Smooth muscle cell (in vitro differentiated cells): ENCODE measurements at regions not wholly inside any gene's neighbourhood (a gene's known extent, or its start where the extent isn't known, plus 50 kb on each side); places are given as distances from the start of the nearest gene placed in this dataset.

Experiments used
- DNase-seq: peaks from one replicate; lab custom pipeline; 2025; ENCODE audit not compliant: unreplicated experiment; lab: John Stamatoyannopoulos, UW
- H2AFZ ChIP-seq: fragments of 200-600 bp; sonication (generic); 2 replicates; pipeline ENCODE4 v1.6.0; 2016; ENCODE audit warnings: antibody characterized with exemption, low read depth, mild to moderate bottlenecking
- H3F3A ChIP-seq: fragments of 200-600 bp; sonication (generic); 2 replicates; pipeline ENCODE4 v1.6.0; 2017; ENCODE audit warnings: antibody characterized with exemption, low read depth
- H3K27ac ChIP-seq: fragments of 200-600 bp; sonication (generic); 2 replicates; pipeline ENCODE4 v1.5.1; 2016; ENCODE audit warnings: low read depth, mild to moderate bottlenecking
- H3K27me3 ChIP-seq: fragments of 200-600 bp; sonication (generic); 2 replicates; pipeline ENCODE4 v1.6.1; 2016; ENCODE audit warnings: low read depth, mild to moderate bottlenecking
- H3K36me3 ChIP-seq: fragments of 200-600 bp; sonication (generic); 2 replicates; pipeline ENCODE4 v1.5.1; 2016; ENCODE audit warnings: low read depth
- H3K4me1 ChIP-seq: fragments of 200-600 bp; sonication (generic); 2 replicates; pipeline ENCODE4 v1.5.1; 2016; ENCODE audit warnings: low read depth
- H3K4me2 ChIP-seq: fragments of 200-600 bp; sonication (generic); 2 replicates; pipeline ENCODE4 v1.6.0; 2016; ENCODE audit warnings: mild to moderate bottlenecking
- H3K4me3 ChIP-seq: fragments of 200-600 bp; sonication (generic); 2 replicates; pipeline ENCODE4 v1.5.1; 2016; ENCODE audit warnings: mild to moderate bottlenecking
- H3K79me2 ChIP-seq: fragments of 200-600 bp; sonication (generic); 2 replicates; pipeline ENCODE4 v1.6.0; 2016; ENCODE audit warnings: low read depth, mild to moderate bottlenecking
- H3K9ac ChIP-seq: fragments of 200-600 bp; sonication (generic); 2 replicates; pipeline ENCODE4 v1.6.0; 2016; ENCODE audit warnings: low read depth
- H3K9me3 ChIP-seq: fragments of 200-600 bp; sonication (generic); replicated peaks from 2 replicates; pipeline ENCODE4 v1.5.1; 2016; ENCODE audit warnings: low read depth
- H4K20me1 ChIP-seq: fragments of 200-600 bp; sonication (generic); 2 replicates; pipeline ENCODE4 v1.6.0; 2016; ENCODE audit warnings: low read depth
- CTCF ChIP-seq: fragments of 200-600 bp; sonication (generic); IDR thresholded peaks from 2 replicates; pipeline ENCODE4 v1.5.1; 2017; ENCODE audit warnings: borderline replicate concordance, mild to moderate bottlenecking, antibody characterized with exemption; ENCODE audit not compliant: insufficient read depth, poor library complexity, severe bottlenecking
- WGBS: methylation state at CpG from one replicate; pipeline ENCODE4 v1.1.7; 2016; ENCODE audit warnings: low lambda C conversion rate; 5-methylcytosine and 5-hydroxymethylcytosine counted together

- Histone ChIP-seq H2AFZ (no peak overlapping the region), H3K36me3 (no peaks in the 10 kb centered on the region), H4K20me1 (no peaks in the 10 kb centered on the region), H3K4me1 (no peaks in the 10 kb centered on the region), H3K79me2 (no peaks in the 10 kb centered on the region), H3K27me3 (no peaks in the 10 kb centered on the region), H3K27ac (no peak overlapping the region), H3K9me3 (no peaks in the 10 kb centered on the region), H3K4me2 (no peak overlapping the region), H3F3A (no peaks in the 10 kb centered on the region), H3K9ac (no peak overlapping the region), H3K4me3 (no peak overlapping the region)
- TF ChIP-seq CTCF = no peak
- DNase-seq = no peak
- 80% methylated on average over 7 of the region's 7 CpGs for WGBS
Measured at GRCh38 chrX:125620715-125621587, 301.3 kb downstream of the TEX13C start.

- no peak for TF ChIP-seq CTCF
- 92% methylated on average over 4 of the region's 4 CpGs for WGBS
- no peaks in the 10 kb centered on the region for H3K36me3 ChIP-seq
- H3K4me1 ChIP-seq = no peaks in the 10 kb centered on the region
- H3K9ac ChIP-seq = no peak overlapping the region
- no peaks in the 10 kb centered on the region for H3K27me3 ChIP-seq
- no peak overlapping the region for H2AFZ ChIP-seq
- H3K9me3 ChIP-seq = no peaks in the 10 kb centered on the region
- H3K4me3 ChIP-seq = no peak overlapping the region
- H3K27ac ChIP-seq = no peak overlapping the region
- no peak overlapping the region for H3K4me2 ChIP-seq
- no peaks in the 10 kb centered on the region for H3K79me2 ChIP-seq
- H4K20me1 ChIP-seq = no peaks in the 10 kb centered on the region
- H3F3A ChIP-seq = no peaks in the 10 kb centered on the region
- DNase-seq = no peak
Measured at GRCh38 chrX:125621588-125621927, 301.9 kb downstream of the TEX13C start.

GRCh38 chrX:125622899-125623298 is 303.2 kb downstream of the TEX13C start:
- no peaks in the 10 kb centered on the region for H3K27me3 ChIP-seq
- no peak overlapping the region for H3K27ac ChIP-seq
- no peak for TF ChIP-seq CTCF
- 53% methylated on average over 2 of the region's 2 CpGs for WGBS
- no peak overlapping the region for H2AFZ ChIP-seq
- no peak overlapping the region for H3K9ac ChIP-seq
- H3K9me3 ChIP-seq = no peaks in the 10 kb centered on the region
- DNase-seq = no peak
- H3K4me1 ChIP-seq = no peaks in the 10 kb centered on the region
- H3K4me2 ChIP-seq = no peak overlapping the region
- H3K36me3 ChIP-seq = no peaks in the 10 kb centered on the region
- H4K20me1 ChIP-seq = no peaks in the 10 kb centered on the region
- no peaks in the 10 kb centered on the region for H3K79me2 ChIP-seq
- H3K4me3 ChIP-seq = no peak overlapping the region
- H3F3A ChIP-seq = no peaks in the 10 kb centered on the region

GRCh38 chrX:125627676-125628075 is 308.0 kb downstream of the TEX13C start:
- no peak overlapping the region for H3K27ac ChIP-seq
- H3K36me3 ChIP-seq = no peaks in the 10 kb centered on the region
- DNase-seq = no peak
- TF ChIP-seq CTCF = no peak
- no peaks in the 10 kb centered on the region for H3F3A ChIP-seq
- H3K9ac ChIP-seq = no peak overlapping the region
- H2AFZ ChIP-seq = no peak overlapping the region
- H3K4me2 ChIP-seq = no peak overlapping the region
- H3K27me3 ChIP-seq = no peaks in the 10 kb centered on the region
- H4K20me1 ChIP-seq = no peaks in the 10 kb centered on the region
- H3K79me2 ChIP-seq = no peaks in the 10 kb centered on the region
- H3K4me1 ChIP-seq = no peaks in the 10 kb centered on the region
- H3K9me3 ChIP-seq = no peaks in the 10 kb centered on the region
- no peak overlapping the region for H3K4me3 ChIP-seq
- 68% methylated on average over 6 of the region's 6 CpGs for WGBS
